RPMI7951 (cell line): ENCODE measurements at regions not wholly inside any gene's neighbourhood (a gene's known extent, or its start where the extent isn't known, plus 50 kb on each side); places are given as distances from the start of the nearest gene placed in this dataset.
"Not testable (repeated sequence)": the region's sequence is repeated elsewhere in the genome, so short reads cannot be mapped to it uniquely, and the experiment has no call there.

Source experiments
- DNase-seq: peaks from one replicate; pipeline ENCODE4 v3.0.0-alpha.2; 2012; ENCODE audit warnings: low read depth

- DNase-seq: no peak
These were observed 394.3 kb upstream of the CHST9 start for GRCh38 chr18:27579364-27579763.

- no peak for DNase-seq
These were observed 392.6 kb upstream of the CHST9 start for GRCh38 chr18:27577752-27578151.

- DNase-seq: no peak
These were observed 392.2 kb upstream of the CHST9 start for GRCh38 chr18:27577265-27577664.

- DNase-seq: no peak
These were observed 382.3 kb upstream of the CHST9 start for GRCh38 chr18:27567434-27567833.

- no peak for DNase-seq
These were observed 379.0 kb upstream of the CHST9 start for GRCh38 chr18:27564066-27564465.

- no peak for DNase-seq
These were observed 373.5 kb upstream of the CHST9 start for GRCh38 chr18:27558388-27559155.

GRCh38 chr18:27556741-27557140 lies 371.6 kb upstream of the CHST9 start:
- DNase-seq: no peak

- no peak for DNase-seq
These were observed 364.4 kb upstream of the CHST9 start for GRCh38 chr18:27549335-27550039.

GRCh38 chr18:27546991-27547390 lies 361.9 kb upstream of the CHST9 start:
- DNase-seq: no peak

- no peak for DNase-seq
These were observed 359.1 kb upstream of the CHST9 start for GRCh38 chr18:27544206-27544605.

GRCh38 chr18:27541293-27541692 lies 356.2 kb upstream of the CHST9 start:
- DNase-seq: no peak

GRCh38 chr18:27540111-27540510 lies 355.0 kb upstream of the CHST9 start:
- no peak for DNase-seq

- DNase-seq: no peak
These were observed 343.9 kb upstream of the CHST9 start for GRCh38 chr18:27528925-27529521.

GRCh38 chr18:27527856-27528255 lies 342.7 kb upstream of the CHST9 start:
- no peak for DNase-seq

GRCh38 chr18:27520401-27520800 lies 335.3 kb upstream of the CHST9 start:
- no peak for DNase-seq

GRCh38 chr18:27510036-27510633 lies 325.0 kb upstream of the CHST9 start:
- DNase-seq: not testable (repeated sequence)

GRCh38 chr18:27501671-27502070 lies 316.6 kb upstream of the CHST9 start:
- no peak for DNase-seq

GRCh38 chr18:27500531-27500930 lies 315.4 kb upstream of the CHST9 start:
- DNase-seq: no peak

- no peak for DNase-seq
These were observed 312.1 kb upstream of the CHST9 start for GRCh38 chr18:27497246-27497645.

- DNase-seq: no peak
These were observed 308.1 kb upstream of the CHST9 start for GRCh38 chr18:27493182-27493581.

GRCh38 chr18:27491772-27492171 lies 306.7 kb upstream of the CHST9 start:
- no peak for DNase-seq

- no peak for DNase-seq
These were observed 298.2 kb upstream of the CHST9 start for GRCh38 chr18:27483276-27483675.

GRCh38 chr18:27478459-27478858 lies 293.4 kb upstream of the CHST9 start:
- no peak for DNase-seq
